Astrocyte (in vitro differentiated cells and primary cell): ENCODE measurements at regions not wholly inside any gene's neighbourhood (a gene's known extent, or its start where the extent isn't known, plus 50 kb on each side); places are given as distances from the start of the nearest gene placed in this dataset.

Experiments used
- DNase-seq: peaks from one replicate; pipeline ENCODE4 v3.0.0-alpha.2; 2010; ENCODE audit warnings: low read depth
- FAIRE-seq: peaks from 2 replicates; lab custom pipeline; 2011; peaks lifted over from hg19 to GRCh38; lab: Jason Lieb, UNC
- H2AFZ ChIP-seq: 2 replicates; pipeline ENCODE4 v1.6.0; 2012; ENCODE audit warnings: low read depth, low read length, inconsistent platforms
- H3K27ac ChIP-seq: 2 replicates; pipeline ENCODE4 v1.5.1; 2011; ENCODE audit warnings: low read depth, low read length, inconsistent platforms
- H3K27me3 ChIP-seq: 2 replicates; pipeline ENCODE4 v1.6.0; 2011; ENCODE audit warnings: low read length, inconsistent platforms; ENCODE audit not compliant: insufficient read depth
- H3K36me3 ChIP-seq: 2 replicates; pipeline ENCODE4 v1.5.1; 2011; ENCODE audit warnings: low read length, inconsistent platforms; ENCODE audit not compliant: insufficient read depth
- H3K4me1 ChIP-seq: 2 replicates; pipeline ENCODE4 v1.5.1; 2011; ENCODE audit warnings: low read length, inconsistent platforms; ENCODE audit not compliant: insufficient read depth
- H3K4me2 ChIP-seq: 2 replicates; pipeline ENCODE4 v1.6.0; 2012; ENCODE audit warnings: low read length, inconsistent platforms
- H3K4me3 ChIP-seq: 2 replicates; pipeline ENCODE4 v1.5.1; 2011; ENCODE audit warnings: low read depth, mild to moderate bottlenecking, low read length, inconsistent platforms; ENCODE audit not compliant: insufficient read depth
- H3K79me2 ChIP-seq: 2 replicates; pipeline ENCODE4 v1.6.0; 2012; ENCODE audit warnings: mild to moderate bottlenecking, low read length, inconsistent platforms; ENCODE audit not compliant: insufficient read depth
- H3K9ac ChIP-seq: 2 replicates; pipeline ENCODE4 v1.6.0; 2012; ENCODE audit warnings: mild to moderate bottlenecking, low read length, inconsistent platforms
- H3K9me3 ChIP-seq: 2 replicates; pipeline ENCODE4 v1.5.1; 2012; ENCODE audit warnings: low read depth, mild to moderate bottlenecking, low read length, inconsistent platforms; ENCODE audit not compliant: insufficient read depth
- H4K20me1 ChIP-seq: 2 replicates; pipeline ENCODE4 v1.6.0; 2012; ENCODE audit warnings: low read length, inconsistent platforms; ENCODE audit not compliant: insufficient read depth
- H3K27ac Mint-ChIP-seq: one replicate; pipeline ENCODE4 v1.8.0; 2021; ENCODE audit warnings: mild to moderate bottlenecking, mixed read lengths; ENCODE audit not compliant: unreplicated experiment
- H3K27me3 Mint-ChIP-seq: one replicate; pipeline ENCODE4 v1.8.0; 2021; ENCODE audit warnings: low read depth, mixed read lengths; ENCODE audit not compliant: unreplicated experiment
- H3K36me3 Mint-ChIP-seq: one replicate; pipeline ENCODE4 v1.8.0; 2021; ENCODE audit warnings: low read depth, mixed read lengths; ENCODE audit not compliant: unreplicated experiment
- H3K4me1 Mint-ChIP-seq: one replicate; pipeline ENCODE4 v1.8.0; 2021; ENCODE audit warnings: low read depth, mixed read lengths; ENCODE audit not compliant: unreplicated experiment
- H3K4me3 Mint-ChIP-seq: one replicate; pipeline ENCODE4 v1.8.0; 2021; ENCODE audit warnings: mild to moderate bottlenecking, moderate library complexity, mixed read lengths; ENCODE audit not compliant: unreplicated experiment
- H3K9me3 Mint-ChIP-seq: one replicate; pipeline ENCODE4 v1.8.0; 2021; ENCODE audit warnings: mild to moderate bottlenecking, mixed read lengths; ENCODE audit not compliant: unreplicated experiment
- EZH2 ChIP-seq: IDR thresholded peaks from 2 replicates; pipeline ENCODE4 v1.6.1; 2012; ENCODE audit warnings: mild to moderate bottlenecking, low read length, inconsistent platforms; ENCODE audit not compliant: insufficient read depth
- TF ChIP-seq, protein P1 (sequence below): IDR thresholded peaks from 2 replicates; pipeline ENCODE4 v1.5.1; 2011; ENCODE audit warnings: low read depth, mild to moderate bottlenecking, inconsistent platforms, low read length, moderate library complexity; ENCODE audit not compliant: insufficient read depth

DNA sequence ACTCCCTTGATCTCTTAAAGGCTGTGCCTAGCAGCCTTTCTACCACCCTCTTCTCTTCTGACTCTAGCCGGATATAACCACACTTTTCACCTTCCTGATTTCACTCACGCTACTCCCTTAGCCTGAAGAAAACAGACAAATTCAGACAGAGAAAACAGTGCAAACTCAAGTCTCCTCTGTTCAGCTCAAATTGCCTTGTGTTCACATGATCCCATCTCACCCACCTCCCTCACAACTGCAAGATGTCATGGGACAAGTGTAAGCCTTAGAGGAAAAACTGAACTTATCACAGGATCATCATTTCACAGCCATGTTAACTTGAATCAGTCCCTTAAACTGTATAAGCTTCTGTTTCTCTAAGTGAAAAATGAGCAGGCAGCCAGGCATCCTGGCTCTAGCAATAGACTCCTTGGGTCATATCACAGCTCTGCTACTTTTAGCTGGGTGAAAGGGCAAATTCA is 66.5 kb upstream of the TENT5A start:
- H3K9me3 ChIP-seq, result no peaks in the 10 kb centered on the region
- no peak overlapping the region for H3K4me2 ChIP-seq
- H3K27me3 ChIP-seq, result no peaks in the 10 kb centered on the region
- no peak overlapping the region for H3K9ac ChIP-seq
- H4K20me1 ChIP-seq, result no peaks in the 10 kb centered on the region
- FAIRE-seq (no peak), DNase-seq (no peak)
- H3K4me3 ChIP-seq, result no peak overlapping the region
- Mint-ChIP-seq H3K9me3 (no peaks in the 10 kb centered on the region), H3K27me3 (no peaks in the 10 kb centered on the region), H3K4me1 (peaks cover 3% of the 10 kb centered on the region), H3K4me3 (no peak overlapping the region), H3K27ac (no peak overlapping the region), H3K36me3 (no peaks in the 10 kb centered on the region)
- H3K36me3 ChIP-seq, result no peaks in the 10 kb centered on the region
- H3K27ac ChIP-seq, result no peak overlapping the region
- no peak for TF ChIP-seq EZH2
- TF ChIP-seq, protein P1, sequence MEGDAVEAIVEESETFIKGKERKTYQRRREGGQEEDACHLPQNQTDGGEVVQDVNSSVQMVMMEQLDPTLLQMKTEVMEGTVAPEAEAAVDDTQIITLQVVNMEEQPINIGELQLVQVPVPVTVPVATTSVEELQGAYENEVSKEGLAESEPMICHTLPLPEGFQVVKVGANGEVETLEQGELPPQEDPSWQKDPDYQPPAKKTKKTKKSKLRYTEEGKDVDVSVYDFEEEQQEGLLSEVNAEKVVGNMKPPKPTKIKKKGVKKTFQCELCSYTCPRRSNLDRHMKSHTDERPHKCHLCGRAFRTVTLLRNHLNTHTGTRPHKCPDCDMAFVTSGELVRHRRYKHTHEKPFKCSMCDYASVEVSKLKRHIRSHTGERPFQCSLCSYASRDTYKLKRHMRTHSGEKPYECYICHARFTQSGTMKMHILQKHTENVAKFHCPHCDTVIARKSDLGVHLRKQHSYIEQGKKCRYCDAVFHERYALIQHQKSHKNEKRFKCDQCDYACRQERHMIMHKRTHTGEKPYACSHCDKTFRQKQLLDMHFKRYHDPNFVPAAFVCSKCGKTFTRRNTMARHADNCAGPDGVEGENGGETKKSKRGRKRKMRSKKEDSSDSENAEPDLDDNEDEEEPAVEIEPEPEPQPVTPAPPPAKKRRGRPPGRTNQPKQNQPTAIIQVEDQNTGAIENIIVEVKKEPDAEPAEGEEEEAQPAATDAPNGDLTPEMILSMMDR, result no peak
- no peaks in the 10 kb centered on the region for H3K79me2 ChIP-seq
- no peak overlapping the region for H2AFZ ChIP-seq
- H3K4me1 ChIP-seq, result no peaks in the 10 kb centered on the region

DNA sequence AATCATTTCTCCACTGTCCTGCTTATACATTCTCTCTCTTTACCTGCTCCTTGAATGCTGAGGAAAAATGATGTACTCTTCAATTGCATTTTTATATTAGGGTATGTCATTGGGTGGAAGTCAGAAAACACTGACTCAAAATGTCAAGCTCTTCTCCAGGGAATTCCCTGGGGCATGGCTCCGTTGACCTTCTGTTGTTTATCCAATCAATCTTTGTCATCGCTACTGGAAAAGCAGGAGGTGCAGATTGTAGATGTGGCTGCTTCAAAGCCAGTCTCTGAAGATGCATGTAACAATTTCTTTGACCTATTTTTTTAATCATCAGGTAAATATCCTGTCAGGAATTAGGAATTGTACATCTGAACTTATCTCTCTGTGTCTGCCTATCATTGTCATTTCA is 63.9 kb upstream of the TENT5A start:
- no peak overlapping the region for H3K9ac ChIP-seq
- H4K20me1 ChIP-seq, result no peaks in the 10 kb centered on the region
- FAIRE-seq (no peak), DNase-seq (no peak)
- H3K4me3 Mint-ChIP-seq, result no peak overlapping the region
- H3K9me3 Mint-ChIP-seq, result no peaks in the 10 kb centered on the region
- H3K36me3 ChIP-seq, result no peaks in the 10 kb centered on the region
- TF ChIP-seq EZH2, result no peak
- TF ChIP-seq, protein P1, result no peak
- no peak overlapping the region for H2AFZ ChIP-seq
- H3K4me1 Mint-ChIP-seq, result peaks cover 3% of the 10 kb centered on the region
- H3K9me3 ChIP-seq, result no peaks in the 10 kb centered on the region
- no peak overlapping the region for H3K27ac Mint-ChIP-seq
- no peak overlapping the region for H3K4me3 ChIP-seq
- H3K27me3 ChIP-seq, result no peaks in the 10 kb centered on the region
- H3K79me2 ChIP-seq, result no peaks in the 10 kb centered on the region
- H3K4me2 ChIP-seq, result no peak overlapping the region
- no peaks in the 10 kb centered on the region for H3K27me3 Mint-ChIP-seq
- no peaks in the 10 kb centered on the region for H3K36me3 Mint-ChIP-seq
- no peaks in the 10 kb centered on the region for H3K4me1 ChIP-seq
- no peak overlapping the region for H3K27ac ChIP-seq

DNA sequence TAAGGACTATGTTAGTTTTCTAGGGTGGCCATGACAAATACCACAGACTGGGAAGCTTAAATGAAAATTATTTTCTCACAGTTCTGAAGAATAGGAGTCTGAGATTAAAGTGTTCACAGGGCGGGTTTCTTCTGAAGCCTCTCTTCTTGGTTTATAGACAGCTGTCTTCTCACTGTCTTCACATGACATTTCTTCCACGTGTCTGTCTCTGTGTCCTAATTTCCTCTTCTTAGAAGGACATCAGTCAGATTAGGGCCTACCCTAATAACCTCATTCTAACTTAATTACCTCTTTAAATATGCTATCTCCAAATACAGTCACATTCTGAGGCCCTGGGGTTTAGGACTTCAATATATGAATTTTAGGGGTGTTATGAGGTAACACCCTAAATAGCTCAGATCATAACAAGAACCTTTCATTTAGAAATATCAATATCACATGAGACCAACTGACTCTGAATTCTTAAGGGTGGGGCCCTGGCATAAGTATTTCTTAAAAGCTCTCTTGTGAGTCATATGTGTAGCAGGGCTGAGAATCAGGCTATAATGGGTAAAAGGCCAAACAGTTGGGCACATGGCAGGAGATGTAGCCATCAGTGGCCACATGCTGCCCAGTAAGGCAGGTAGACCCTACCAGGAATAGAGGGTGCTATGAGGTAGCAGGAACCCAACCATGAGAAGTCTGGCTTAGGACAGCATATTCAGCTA is 62.0 kb upstream of the TENT5A start:
- no peaks in the 10 kb centered on the region for H3K36me3 ChIP-seq
- no peaks in the 10 kb centered on the region for H3K27me3 Mint-ChIP-seq
- H3K4me3 ChIP-seq, result no peak overlapping the region
- no peaks in the 10 kb centered on the region for H3K36me3 Mint-ChIP-seq
- H3K79me2 ChIP-seq, result no peaks in the 10 kb centered on the region
- no peaks in the 10 kb centered on the region for H4K20me1 ChIP-seq
- H3K4me2 ChIP-seq, result no peak overlapping the region
- no peak overlapping the region for H3K4me3 Mint-ChIP-seq
- no peak for TF ChIP-seq EZH2
- TF ChIP-seq, protein P1, result no peak
- H3K27ac Mint-ChIP-seq, result no peak overlapping the region
- H3K27ac ChIP-seq, result no peak overlapping the region
- H3K4me1 ChIP-seq, result no peaks in the 10 kb centered on the region
- peak; percentile 29 for DNase-seq
- H3K9me3 Mint-ChIP-seq, result no peaks in the 10 kb centered on the region
- H3K4me1 Mint-ChIP-seq, result peaks cover 3% of the 10 kb centered on the region
- no peaks in the 10 kb centered on the region for H3K9me3 ChIP-seq
- H3K27me3 ChIP-seq, result no peaks in the 10 kb centered on the region
- H2AFZ ChIP-seq, result no peak overlapping the region
- FAIRE-seq, result no peak
- no peak overlapping the region for H3K9ac ChIP-seq
